ENCODE measurements at regions not wholly inside any gene's neighbourhood (a gene's known extent, or its start where the extent isn't known, plus 50 kb on each side); places are given as distances from the start of the nearest gene placed in this dataset.

DNA sequence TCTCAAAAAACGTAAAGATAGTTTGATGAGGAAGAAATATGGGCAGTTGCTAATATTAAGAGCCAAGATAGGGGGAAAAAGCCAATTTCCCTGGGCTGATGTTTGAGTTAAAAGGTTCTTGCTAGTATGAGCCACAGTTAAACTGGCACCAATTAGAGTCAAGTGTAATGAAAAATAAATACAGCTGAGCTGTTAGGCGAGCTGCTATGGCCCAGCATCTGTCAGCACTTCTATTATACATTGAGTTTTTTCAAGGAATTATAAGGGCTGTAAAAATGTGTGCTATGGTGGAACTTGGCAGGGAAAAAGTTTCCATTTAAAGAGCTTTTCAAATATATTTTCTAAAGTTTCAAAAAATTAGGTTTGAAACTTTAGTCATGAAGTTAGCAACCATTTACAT, 279.6 kb downstream of the CYRIA start:
- H3K36me3 ChIP-seq (ENCODE audit: insufficient read depth, low read length) = no peaks in the 10 kb centered on the region
- no peaks in the 10 kb centered on the region for H4K20me1 ChIP-seq (ENCODE audit: insufficient read depth, low read length)
- no peak overlapping the region for H3K9ac ChIP-seq (ENCODE audit: low read length)
- H3K27ac ChIP-seq (ENCODE audit: low read depth, low read length, poor library complexity, severe bottlenecking) = no peak overlapping the region
- H3K79me2 ChIP-seq (ENCODE audit: insufficient read depth, low read length) = no peaks in the 10 kb centered on the region
- H3K9me3 ChIP-seq (ENCODE audit: low read length) = no peaks in the 10 kb centered on the region
- H3K27me3 ChIP-seq (ENCODE audit: insufficient read depth, low read length) = no peaks in the 10 kb centered on the region
- TF ChIP-seq EZH2 (IDR thresholded peaks at IDR 0.05; ENCODE audit: borderline replicate concordance, low read length) = no peak
- TF ChIP-seq, protein P1, sequence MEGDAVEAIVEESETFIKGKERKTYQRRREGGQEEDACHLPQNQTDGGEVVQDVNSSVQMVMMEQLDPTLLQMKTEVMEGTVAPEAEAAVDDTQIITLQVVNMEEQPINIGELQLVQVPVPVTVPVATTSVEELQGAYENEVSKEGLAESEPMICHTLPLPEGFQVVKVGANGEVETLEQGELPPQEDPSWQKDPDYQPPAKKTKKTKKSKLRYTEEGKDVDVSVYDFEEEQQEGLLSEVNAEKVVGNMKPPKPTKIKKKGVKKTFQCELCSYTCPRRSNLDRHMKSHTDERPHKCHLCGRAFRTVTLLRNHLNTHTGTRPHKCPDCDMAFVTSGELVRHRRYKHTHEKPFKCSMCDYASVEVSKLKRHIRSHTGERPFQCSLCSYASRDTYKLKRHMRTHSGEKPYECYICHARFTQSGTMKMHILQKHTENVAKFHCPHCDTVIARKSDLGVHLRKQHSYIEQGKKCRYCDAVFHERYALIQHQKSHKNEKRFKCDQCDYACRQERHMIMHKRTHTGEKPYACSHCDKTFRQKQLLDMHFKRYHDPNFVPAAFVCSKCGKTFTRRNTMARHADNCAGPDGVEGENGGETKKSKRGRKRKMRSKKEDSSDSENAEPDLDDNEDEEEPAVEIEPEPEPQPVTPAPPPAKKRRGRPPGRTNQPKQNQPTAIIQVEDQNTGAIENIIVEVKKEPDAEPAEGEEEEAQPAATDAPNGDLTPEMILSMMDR (IDR thresholded peaks at IDR 0.05; ENCODE audit: low read length) = no peak
- H3F3A ChIP-seq (ENCODE audit: insufficient read depth, low read length) = no peaks in the 10 kb centered on the region
- H2AFZ ChIP-seq (ENCODE audit: low read length) = no peak overlapping the region
- no peak overlapping the region for H3K4me2 ChIP-seq (ENCODE audit: low read length)
- H3K4me1 ChIP-seq (ENCODE audit: insufficient read depth, low read length, severe bottlenecking) = no peaks in the 10 kb centered on the region
- no peaks in the 10 kb centered on the region for H3K9me2 ChIP-seq (ENCODE audit: low read depth, low read length)
- H3K4me3 ChIP-seq (ENCODE audit: low read depth, low read length, poor library complexity, severe bottlenecking) = no peak overlapping the region

DNA sequence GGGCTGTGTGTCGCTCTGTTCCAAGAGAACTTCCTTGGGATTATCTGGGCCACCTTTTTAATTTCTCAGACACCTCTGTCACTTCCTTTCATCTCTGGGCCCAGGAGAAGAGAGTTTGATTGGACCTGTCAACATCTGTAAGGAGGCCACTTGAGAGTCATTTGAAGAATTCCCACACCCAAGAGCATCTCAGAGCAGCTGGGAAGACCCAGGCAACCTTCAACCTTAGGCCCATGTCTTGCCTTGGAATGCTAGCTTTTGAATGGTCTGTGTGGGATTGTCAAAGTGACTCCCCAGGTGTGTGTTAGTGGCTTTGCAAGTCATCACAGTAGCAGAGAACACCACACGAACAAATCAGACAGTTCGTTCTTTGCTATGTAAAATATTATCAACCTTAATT, 280.3 kb downstream of the CYRIA start:
- Histone ChIP-seq H3K27ac (ENCODE audit: low read depth, low read length, poor library complexity, severe bottlenecking) (no peak overlapping the region), H3K9me3 (ENCODE audit: low read length) (no peaks in the 10 kb centered on the region), H3K27me3 (ENCODE audit: insufficient read depth, low read length) (no peaks in the 10 kb centered on the region), H3K4me3 (ENCODE audit: low read depth, low read length, poor library complexity, severe bottlenecking) (no peak overlapping the region), H3K9ac (ENCODE audit: low read length) (no peak overlapping the region), H3K36me3 (ENCODE audit: insufficient read depth, low read length) (no peaks in the 10 kb centered on the region), H4K20me1 (ENCODE audit: insufficient read depth, low read length) (no peaks in the 10 kb centered on the region), H3F3A (ENCODE audit: insufficient read depth, low read length) (no peaks in the 10 kb centered on the region), H3K4me2 (ENCODE audit: low read length) (no peak overlapping the region), H3K4me1 (ENCODE audit: insufficient read depth, low read length, severe bottlenecking) (no peaks in the 10 kb centered on the region), H3K79me2 (ENCODE audit: insufficient read depth, low read length) (no peaks in the 10 kb centered on the region), H2AFZ (ENCODE audit: low read length) (no peak overlapping the region), H3K9me2 (ENCODE audit: low read depth, low read length) (no peaks in the 10 kb centered on the region)
- no peak for TF ChIP-seq EZH2 (IDR thresholded peaks at IDR 0.05; ENCODE audit: borderline replicate concordance, low read length)
- TF ChIP-seq, protein P1 (IDR thresholded peaks at IDR 0.05; ENCODE audit: low read length) = no peak

DNA sequence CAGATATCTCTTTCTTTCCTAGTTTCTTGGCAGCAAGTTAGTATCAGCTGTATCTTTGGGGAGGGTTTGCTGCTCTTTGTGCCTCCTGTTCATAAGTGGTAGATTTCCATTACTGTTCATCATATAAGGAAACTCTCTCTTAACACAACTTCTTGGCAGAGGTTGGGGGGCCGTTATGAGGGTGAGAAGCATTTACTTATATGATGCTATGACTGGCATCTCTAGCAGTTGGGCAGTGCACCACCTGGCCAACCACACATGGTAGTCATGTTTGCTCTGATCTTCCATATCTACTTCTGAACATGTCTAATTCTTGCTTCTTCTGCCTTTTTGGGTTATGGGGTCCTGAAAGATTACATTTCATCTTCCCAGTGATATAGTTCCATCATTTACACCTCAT, 282.2 kb downstream of the CYRIA start:
- Histone ChIP-seq H3K4me1 (ENCODE audit: insufficient read depth, low read length, severe bottlenecking) (no peaks in the 10 kb centered on the region), H3K4me3 (ENCODE audit: low read depth, low read length, poor library complexity, severe bottlenecking) (no peak overlapping the region), H3K9ac (ENCODE audit: low read length) (no peak overlapping the region), H2AFZ (ENCODE audit: low read length) (no peak overlapping the region), H3F3A (ENCODE audit: insufficient read depth, low read length) (no peaks in the 10 kb centered on the region), H3K27me3 (ENCODE audit: insufficient read depth, low read length) (no peaks in the 10 kb centered on the region), H3K9me2 (ENCODE audit: low read depth, low read length) (no peaks in the 10 kb centered on the region), H4K20me1 (ENCODE audit: insufficient read depth, low read length) (no peaks in the 10 kb centered on the region), H3K36me3 (ENCODE audit: insufficient read depth, low read length) (no peaks in the 10 kb centered on the region), H3K9me3 (ENCODE audit: low read length) (no peaks in the 10 kb centered on the region), H3K4me2 (ENCODE audit: low read length) (no peak overlapping the region), H3K79me2 (ENCODE audit: insufficient read depth, low read length) (no peaks in the 10 kb centered on the region), H3K27ac (ENCODE audit: low read depth, low read length, poor library complexity, severe bottlenecking) (no peak overlapping the region)
- no peak for TF ChIP-seq EZH2 (IDR thresholded peaks at IDR 0.05; ENCODE audit: borderline replicate concordance, low read length)
- TF ChIP-seq, protein P1 (IDR thresholded peaks at IDR 0.05; ENCODE audit: low read length) = no peak
